Inflammatory macrophage treated with lipopolysaccharide for 4 hours (primary cell): ENCODE measurements at regions not wholly inside any gene's neighbourhood (a gene's known extent, or its start where the extent isn't known, plus 50 kb on each side); places are given as distances from the start of the nearest gene placed in this dataset.

Experiments used
- DNase-seq: peaks from one replicate; pipeline ENCODE4 v3.0.0-alpha.2; 2020

- peak; percentile 24 for DNase-seq
Measured at GRCh38 chr7:36802459-36803135, 78.3 kb upstream of the AOAH start.

- no peak for DNase-seq
Measured at GRCh38 chr7:36796850-36797536, 72.7 kb upstream of the AOAH start.

GRCh38 chr7:36795451-36796021 lies 71.2 kb upstream of the AOAH start:
- no peak for DNase-seq

- DNase-seq = no peak
Measured at GRCh38 chr7:36794689-36795088, 70.4 kb upstream of the AOAH start.

- no peak for DNase-seq
Measured at GRCh38 chr7:36792421-36792820, 68.1 kb upstream of the AOAH start.

GRCh38 chr7:36790311-36790787 lies 66.1 kb upstream of the AOAH start:
- no peak for DNase-seq

- no peak for DNase-seq
Measured at GRCh38 chr7:36788825-36789470, 64.7 kb upstream of the AOAH start.

GRCh38 chr7:36787933-36788378 lies 63.7 kb upstream of the AOAH start:
- no peak for DNase-seq

- peak; percentile 57 for DNase-seq
Measured at GRCh38 chr7:36784991-36785940, 61.0 kb upstream of the AOAH start.

GRCh38 chr7:36781011-36781738 lies 56.9 kb upstream of the AOAH start:
- DNase-seq = no peak

- DNase-seq = peak; percentile 25
Measured at GRCh38 chr7:36777855-36778254, 53.6 kb upstream of the AOAH start.

- DNase-seq = no peak
Measured at GRCh38 chr7:36777062-36777461, 52.8 kb upstream of the AOAH start.

- peak; percentile 93 for DNase-seq
Measured at GRCh38 chr7:36775676-36776075, 51.4 kb upstream of the AOAH start.

- peak; percentile 59 for DNase-seq
Measured at GRCh38 chr7:36775061-36775620, 50.8 kb upstream of the AOAH start.
